Endothelial cell of umbilical vein (primary cell): ENCODE measurements at regions not wholly inside any gene's neighbourhood (a gene's known extent, or its start where the extent isn't known, plus 50 kb on each side); places are given as distances from the start of the nearest gene placed in this dataset.

Source experiments
- BruUV-seq: library from RNA; stranded (reverse); fragments of 400-500 nt; replicated peaks from 2 replicates; lab custom pipeline; 2021; lab: Mats Ljungman, UMichigan
- CTCF ChIA-PET: fragments of 300-600, 350-600 bp; sonication (Branson Sonifier 250); formaldehyde crosslinking; loops from one replicate; lab custom pipeline; 2021; ENCODE audit warnings: antibody characterized with exemption, inconsistent platforms; lab: Charles Lee
- POLR2A ChIA-PET: fragments of 300-600, 350-600 bp; sonication (Branson Sonifier 250); formaldehyde crosslinking; loops from one replicate; lab custom pipeline; 2021; ENCODE audit warnings: antibody characterized with exemption, inconsistent platforms; lab: Charles Lee
- DNase-seq: peaks from one replicate; pipeline ENCODE4 v3.0.0-alpha.2; 2011; ENCODE audit warnings: low read depth, low spot score
- FAIRE-seq: peaks from 2 replicates; lab custom pipeline; 2011; peaks lifted over from hg19 to GRCh38; lab: Jason Lieb, UNC
- H2AFZ ChIP-seq: 2 replicates; pipeline ENCODE4 v1.6.0; 2012; ENCODE audit warnings: low read depth, low read length, control low read depth, inconsistent platforms
- H3K27ac ChIP-seq: 2 replicates; pipeline ENCODE4 v1.5.1; 2011; ENCODE audit warnings: low read depth, mild to moderate bottlenecking, control low read depth, low read length, moderate library complexity; ENCODE audit not compliant: insufficient read depth
- H3K27me3 ChIP-seq, 2 experiments: 2 replicates each; pipeline versions ENCODE4 v1.6.0 to v1.6.1; 2011; ENCODE audit warnings: low read length in 2 of 2, mixed read lengths in 1 of 2; ENCODE audit not compliant: control insufficient read depth in 2 of 2, insufficient read depth in 2 of 2
- H3K36me3 ChIP-seq, 2 experiments: 2 replicates in 1 of 2; 3 replicates in 1 of 2; pipeline ENCODE4 v1.5.1; 2011; ENCODE audit warnings: low read length in 2 of 2, mild to moderate bottlenecking in 1 of 2, moderate library complexity in 1 of 2; ENCODE audit not compliant: control insufficient read depth in 2 of 2, insufficient read depth in 2 of 2; ENCODE audit errors: extremely low read depth in 1 of 2
- H3K4me1 ChIP-seq: 3 replicates; pipeline ENCODE4 v1.5.1; 2011; ENCODE audit warnings: mild to moderate bottlenecking, low read length; ENCODE audit not compliant: control insufficient read depth, insufficient read depth; ENCODE audit errors: extremely low read depth
- H3K4me2 ChIP-seq: 2 replicates; pipeline ENCODE4 v1.6.1; 2011; ENCODE audit warnings: low read length, control low read depth, mixed read lengths; ENCODE audit not compliant: insufficient read depth
- H3K4me3 ChIP-seq, 3 experiments: fragments of 200-600 bp in 1 of 3; sonication (generic), shearing (Covaris generic) in 1 of 3; replicated peaks in 1 of 3; 2 replicates each; pipeline ENCODE4 v1.5.1; 2011 to 2016; ENCODE audit warnings: control low read depth in 3 of 3, low read length in 3 of 3, mild to moderate bottlenecking in 2 of 3, inconsistent platforms in 1 of 3, low read depth in 1 of 3, moderate library complexity in 1 of 3; ENCODE audit not compliant: insufficient read depth in 1 of 3
- H3K79me2 ChIP-seq: 2 replicates; pipeline ENCODE4 v1.6.0; 2012; ENCODE audit warnings: low read length, inconsistent platforms; ENCODE audit not compliant: control insufficient read depth, insufficient read depth
- H3K9ac ChIP-seq: replicated peaks from 2 replicates; pipeline ENCODE3; 2011; ENCODE audit warnings: low read length, control low read depth; ENCODE audit not compliant: insufficient read depth; ENCODE audit errors: extremely low read depth
- H3K9me1 ChIP-seq: replicated peaks from 3 replicates; pipeline ENCODE4 v1.6.0; 2011; ENCODE audit warnings: mild to moderate bottlenecking, low read length; ENCODE audit not compliant: control insufficient read depth, insufficient read depth; ENCODE audit errors: extremely low read depth
- H3K9me3 ChIP-seq: replicated peaks from 2 replicates; pipeline ENCODE4 v1.5.1; 2012; ENCODE audit warnings: low read length, inconsistent platforms; ENCODE audit not compliant: control insufficient read depth, insufficient read depth
- H4K20me1 ChIP-seq: replicated peaks from 2 replicates; pipeline ENCODE3; 2011; ENCODE audit warnings: mild to moderate bottlenecking, low read length; ENCODE audit not compliant: control insufficient read depth, insufficient read depth; ENCODE audit errors: extremely low read depth
- EZH2 ChIP-seq: IDR thresholded peaks from 2 replicates; pipeline ENCODE4 v1.6.1; 2012; ENCODE audit warnings: borderline replicate concordance, low read depth, mild to moderate bottlenecking, moderate library complexity, low read length, inconsistent platforms; ENCODE audit not compliant: severe bottlenecking
- FOS ChIP-seq: IDR thresholded peaks from 2 replicates; pipeline ENCODE4 v1.6.1; 2011; ENCODE audit warnings: mild to moderate bottlenecking, low read length, moderate library complexity, borderline replicate concordance; ENCODE audit not compliant: insufficient read depth
- GATA2 ChIP-seq: IDR thresholded peaks from 2 replicates; pipeline ENCODE4 v1.7.0; 2011; ENCODE audit warnings: low read depth, mild to moderate bottlenecking, moderate library complexity, mixed read lengths, low read length; ENCODE audit not compliant: insufficient read length, insufficient read depth
- JUN ChIP-seq: IDR thresholded peaks from 2 replicates; pipeline ENCODE4 v1.6.1; 2011; ENCODE audit warnings: borderline replicate concordance, low read depth; ENCODE audit not compliant: insufficient read length, insufficient read depth
- MYC ChIP-seq: IDR thresholded peaks from one replicate; pipeline ENCODE4 v1.6.1; 2011; ENCODE audit warnings: mild to moderate bottlenecking, low read depth, low read length
- POLR2A ChIP-seq: IDR thresholded peaks from 2 replicates; pipeline ENCODE4 v1.6.1; 2012; ENCODE audit warnings: low read depth, mild to moderate bottlenecking, control low read depth, low read length
- POLR2AphosphoS5 ChIP-seq: IDR thresholded peaks from 2 replicates; pipeline ENCODE4 v1.6.1; 2012; ENCODE audit warnings: low read depth, mild to moderate bottlenecking, control low read depth, low read length, moderate library complexity; ENCODE audit not compliant: insufficient read depth
- dilution Hi-C: fragments of 300-500 bp; cut with MboI; formaldehyde crosslinking; loops from one replicate; pipeline ENCODE4 v1.15.0; 2019; ENCODE audit warnings: low sequenced_read_pairs; ENCODE audit not compliant: extremely low pct_ligation_motif_present
- intact Hi-C: fragments of 100-400 bp; cut with micrococcal nuclease; formaldehyde crosslinking; loops from one replicate; pipeline ENCODE4 v1.10.0; 2022
- TF ChIP-seq, protein P1 (sequence below): IDR thresholded peaks from 2 replicates; pipeline ENCODE4 v1.6.1; 2011; ENCODE audit not compliant: insufficient read depth, insufficient read length
- TF ChIP-seq, protein P2 (sequence below), 2 donors: IDR thresholded peaks; 1 replicate in 1 of 2; 2 replicates in 1 of 2; pipeline ENCODE4 v1.5.1; 2011; ENCODE audit warnings: low read length in 2 of 2, mild to moderate bottlenecking in 2 of 2, moderate library complexity in 2 of 2, control low read depth in 1 of 2, inconsistent platforms in 1 of 2, low read depth in 1 of 2; ENCODE audit not compliant: insufficient read depth in 1 of 2; ENCODE audit errors: extremely low read depth in 1 of 2

DNA sequence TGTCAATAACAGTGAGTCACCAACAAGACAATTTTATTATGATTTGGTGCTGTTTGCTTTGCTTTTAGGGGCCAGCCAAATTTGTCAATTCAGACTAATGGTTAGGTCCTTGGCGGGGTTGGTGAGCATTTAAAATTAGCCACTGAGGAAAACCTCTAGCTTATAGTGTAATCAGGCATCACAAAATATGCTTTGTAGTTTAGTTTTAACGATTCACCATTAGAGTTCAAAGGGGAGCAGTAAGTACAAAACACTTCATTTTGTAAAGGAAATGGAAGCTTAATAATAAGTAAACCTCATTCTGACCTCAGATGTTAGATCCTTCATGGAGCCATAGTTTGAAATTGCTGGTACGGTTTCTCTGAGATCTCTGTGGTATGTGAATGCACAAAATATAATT lies 218.4 kb upstream of the GOLIM4 start:
- Histone ChIP-seq H3K4me3 (no peak overlapping the region), H3K36me3 (no peaks in the 10 kb centered on the region), H4K20me1 (no peaks in the 10 kb centered on the region), H3K4me2 (no peak overlapping the region), H3K9ac (no peak overlapping the region), H2AFZ (no peak overlapping the region), H3K4me1 (no peaks in the 10 kb centered on the region), H3K9me1 (no peaks in the 10 kb centered on the region), H3K27me3 (no peaks in the 10 kb centered on the region), H3K27ac (no peak overlapping the region), H3K9me3 (no peaks in the 10 kb centered on the region), H3K79me2 (no peaks in the 10 kb centered on the region)
- no TSS peak for BruUV-seq
- no peak for FAIRE-seq
- no peak for DNase-seq
- intact Hi-C loops: no loop called here
- TF ChIP-seq, protein P1, sequence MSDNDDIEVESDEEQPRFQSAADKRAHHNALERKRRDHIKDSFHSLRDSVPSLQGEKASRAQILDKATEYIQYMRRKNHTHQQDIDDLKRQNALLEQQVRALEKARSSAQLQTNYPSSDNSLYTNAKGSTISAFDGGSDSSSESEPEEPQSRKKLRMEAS: no peak
- TF ChIP-seq POLR2AphosphoS5: no peak
- no peak for TF ChIP-seq MYC
- TF ChIP-seq POLR2A: no peak
- no peak for TF ChIP-seq GATA2
- no peak for TF ChIP-seq EZH2
- no peak for TF ChIP-seq JUN
- no peak for TF ChIP-seq FOS
- TF ChIP-seq, protein P2, sequence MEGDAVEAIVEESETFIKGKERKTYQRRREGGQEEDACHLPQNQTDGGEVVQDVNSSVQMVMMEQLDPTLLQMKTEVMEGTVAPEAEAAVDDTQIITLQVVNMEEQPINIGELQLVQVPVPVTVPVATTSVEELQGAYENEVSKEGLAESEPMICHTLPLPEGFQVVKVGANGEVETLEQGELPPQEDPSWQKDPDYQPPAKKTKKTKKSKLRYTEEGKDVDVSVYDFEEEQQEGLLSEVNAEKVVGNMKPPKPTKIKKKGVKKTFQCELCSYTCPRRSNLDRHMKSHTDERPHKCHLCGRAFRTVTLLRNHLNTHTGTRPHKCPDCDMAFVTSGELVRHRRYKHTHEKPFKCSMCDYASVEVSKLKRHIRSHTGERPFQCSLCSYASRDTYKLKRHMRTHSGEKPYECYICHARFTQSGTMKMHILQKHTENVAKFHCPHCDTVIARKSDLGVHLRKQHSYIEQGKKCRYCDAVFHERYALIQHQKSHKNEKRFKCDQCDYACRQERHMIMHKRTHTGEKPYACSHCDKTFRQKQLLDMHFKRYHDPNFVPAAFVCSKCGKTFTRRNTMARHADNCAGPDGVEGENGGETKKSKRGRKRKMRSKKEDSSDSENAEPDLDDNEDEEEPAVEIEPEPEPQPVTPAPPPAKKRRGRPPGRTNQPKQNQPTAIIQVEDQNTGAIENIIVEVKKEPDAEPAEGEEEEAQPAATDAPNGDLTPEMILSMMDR (IDR thresholded peaks at IDR 0.05; ENCODE audit: extremely low read depth in 1 of 2, insufficient read depth in 1 of 2, low read depth in 1 of 2, low read length in 2 of 2): no peak
- dilution Hi-C loops: no loop called here
- POLR2A ChIA-PET: no interaction called here
- CTCF ChIA-PET: no interaction called here
